Smooth muscle cell (in vitro differentiated cells): ENCODE measurements at regions not wholly inside any gene's neighbourhood (a gene's known extent, or its start where the extent isn't known, plus 50 kb on each side); places are given as distances from the start of the nearest gene placed in this dataset.

Experiments
- DNase-seq: peaks from one replicate; lab custom pipeline; 2025; ENCODE audit not compliant: unreplicated experiment; lab: John Stamatoyannopoulos, UW
- H2AFZ ChIP-seq: fragments of 200-600 bp; sonication (generic); 2 replicates; pipeline ENCODE4 v1.6.0; 2016; ENCODE audit warnings: antibody characterized with exemption, low read depth, mild to moderate bottlenecking
- H3F3A ChIP-seq: fragments of 200-600 bp; sonication (generic); 2 replicates; pipeline ENCODE4 v1.6.0; 2017; ENCODE audit warnings: antibody characterized with exemption, low read depth
- H3K27ac ChIP-seq: fragments of 200-600 bp; sonication (generic); 2 replicates; pipeline ENCODE4 v1.5.1; 2016; ENCODE audit warnings: low read depth, mild to moderate bottlenecking
- H3K27me3 ChIP-seq: fragments of 200-600 bp; sonication (generic); 2 replicates; pipeline ENCODE4 v1.6.1; 2016; ENCODE audit warnings: low read depth, mild to moderate bottlenecking
- H3K36me3 ChIP-seq: fragments of 200-600 bp; sonication (generic); 2 replicates; pipeline ENCODE4 v1.5.1; 2016; ENCODE audit warnings: low read depth
- H3K4me1 ChIP-seq: fragments of 200-600 bp; sonication (generic); 2 replicates; pipeline ENCODE4 v1.5.1; 2016; ENCODE audit warnings: low read depth
- H3K4me2 ChIP-seq: fragments of 200-600 bp; sonication (generic); 2 replicates; pipeline ENCODE4 v1.6.0; 2016; ENCODE audit warnings: mild to moderate bottlenecking
- H3K4me3 ChIP-seq: fragments of 200-600 bp; sonication (generic); 2 replicates; pipeline ENCODE4 v1.5.1; 2016; ENCODE audit warnings: mild to moderate bottlenecking
- H3K79me2 ChIP-seq: fragments of 200-600 bp; sonication (generic); 2 replicates; pipeline ENCODE4 v1.6.0; 2016; ENCODE audit warnings: low read depth, mild to moderate bottlenecking
- H3K9ac ChIP-seq: fragments of 200-600 bp; sonication (generic); 2 replicates; pipeline ENCODE4 v1.6.0; 2016; ENCODE audit warnings: low read depth
- H3K9me3 ChIP-seq: fragments of 200-600 bp; sonication (generic); replicated peaks from 2 replicates; pipeline ENCODE4 v1.5.1; 2016; ENCODE audit warnings: low read depth
- H4K20me1 ChIP-seq: fragments of 200-600 bp; sonication (generic); 2 replicates; pipeline ENCODE4 v1.6.0; 2016; ENCODE audit warnings: low read depth
- WGBS: methylation state at CpG from one replicate; pipeline ENCODE4 v1.1.7; 2016; ENCODE audit warnings: low lambda C conversion rate; 5-methylcytosine and 5-hydroxymethylcytosine counted together
- TF ChIP-seq, protein P1 (sequence below): fragments of 200-600 bp; sonication (generic); IDR thresholded peaks from 2 replicates; pipeline ENCODE4 v1.5.1; 2017; ENCODE audit warnings: borderline replicate concordance, mild to moderate bottlenecking, antibody characterized with exemption; ENCODE audit not compliant: insufficient read depth, poor library complexity, severe bottlenecking

DNA sequence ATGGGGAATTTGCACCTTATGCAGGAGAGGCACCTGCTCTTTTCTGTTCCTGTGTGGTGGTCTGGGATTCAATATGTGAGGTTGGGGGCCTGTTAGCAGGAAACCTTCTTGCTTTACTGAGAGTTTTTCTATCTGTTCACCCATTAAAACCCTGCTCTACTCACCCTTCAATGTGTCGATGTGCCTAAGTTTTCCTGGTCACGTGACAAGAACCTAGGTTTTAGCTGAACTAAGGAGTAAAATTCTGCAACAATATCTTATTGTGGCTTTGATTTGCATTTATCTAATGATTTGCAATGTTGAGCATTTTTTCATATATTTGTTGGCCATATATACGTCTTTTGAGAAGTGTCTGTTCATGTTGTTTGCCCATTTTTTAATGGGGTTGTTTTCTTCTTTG lies 979.9 kb downstream of the HACE1 start:
- DNase-seq, result no peak
- H3K9ac ChIP-seq, result no peak overlapping the region
- no peaks in the 10 kb centered on the region for H3K9me3 ChIP-seq
- H3K27me3 ChIP-seq, result no peaks in the 10 kb centered on the region
- no peaks in the 10 kb centered on the region for H3F3A ChIP-seq
- WGBS, result 94% methylated on average over 3 of the region's 3 CpGs
- H4K20me1 ChIP-seq, result no peaks in the 10 kb centered on the region
- H2AFZ ChIP-seq, result no peak overlapping the region
- H3K36me3 ChIP-seq, result no peaks in the 10 kb centered on the region
- TF ChIP-seq, protein P1, sequence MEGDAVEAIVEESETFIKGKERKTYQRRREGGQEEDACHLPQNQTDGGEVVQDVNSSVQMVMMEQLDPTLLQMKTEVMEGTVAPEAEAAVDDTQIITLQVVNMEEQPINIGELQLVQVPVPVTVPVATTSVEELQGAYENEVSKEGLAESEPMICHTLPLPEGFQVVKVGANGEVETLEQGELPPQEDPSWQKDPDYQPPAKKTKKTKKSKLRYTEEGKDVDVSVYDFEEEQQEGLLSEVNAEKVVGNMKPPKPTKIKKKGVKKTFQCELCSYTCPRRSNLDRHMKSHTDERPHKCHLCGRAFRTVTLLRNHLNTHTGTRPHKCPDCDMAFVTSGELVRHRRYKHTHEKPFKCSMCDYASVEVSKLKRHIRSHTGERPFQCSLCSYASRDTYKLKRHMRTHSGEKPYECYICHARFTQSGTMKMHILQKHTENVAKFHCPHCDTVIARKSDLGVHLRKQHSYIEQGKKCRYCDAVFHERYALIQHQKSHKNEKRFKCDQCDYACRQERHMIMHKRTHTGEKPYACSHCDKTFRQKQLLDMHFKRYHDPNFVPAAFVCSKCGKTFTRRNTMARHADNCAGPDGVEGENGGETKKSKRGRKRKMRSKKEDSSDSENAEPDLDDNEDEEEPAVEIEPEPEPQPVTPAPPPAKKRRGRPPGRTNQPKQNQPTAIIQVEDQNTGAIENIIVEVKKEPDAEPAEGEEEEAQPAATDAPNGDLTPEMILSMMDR, result no peak
- H3K4me1 ChIP-seq, result no peaks in the 10 kb centered on the region
- H3K27ac ChIP-seq, result no peak overlapping the region
- no peak overlapping the region for H3K4me2 ChIP-seq
- H3K4me3 ChIP-seq, result no peak overlapping the region
- H3K79me2 ChIP-seq, result no peaks in the 10 kb centered on the region

DNA sequence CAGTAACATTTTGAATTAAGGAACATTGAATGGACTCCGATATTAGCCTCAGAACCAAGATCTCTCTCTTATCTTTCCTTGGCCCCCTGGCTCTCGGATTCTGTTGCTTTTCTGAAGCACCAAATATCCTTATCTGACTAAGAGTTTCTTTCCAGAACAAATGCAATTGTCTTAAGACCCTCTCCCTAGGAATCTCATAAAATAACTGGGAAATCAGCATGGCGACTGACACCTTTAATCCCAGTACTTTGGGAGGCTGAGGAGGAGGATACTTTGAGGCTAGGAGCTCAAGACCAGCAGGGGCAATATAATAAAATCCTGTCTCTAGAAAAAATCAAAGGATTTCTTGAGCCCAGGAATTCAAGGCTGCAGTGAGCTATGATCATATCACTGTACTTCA lies 984.5 kb downstream of the HACE1 start:
- no peak overlapping the region for H3K4me3 ChIP-seq
- DNase-seq, result no peak
- no peak overlapping the region for H3K4me2 ChIP-seq
- H3K4me1 ChIP-seq, result peaks cover 13% of the 10 kb centered on the region
- no peaks in the 10 kb centered on the region for H3K27me3 ChIP-seq
- no peak overlapping the region for H3K9ac ChIP-seq
- H3F3A ChIP-seq, result no peaks in the 10 kb centered on the region
- H3K9me3 ChIP-seq, result no peaks in the 10 kb centered on the region
- no peak overlapping the region for H3K27ac ChIP-seq
- H3K79me2 ChIP-seq, result no peaks in the 10 kb centered on the region
- H4K20me1 ChIP-seq, result no peaks in the 10 kb centered on the region
- TF ChIP-seq, protein P1, result no peak
- 54% methylated on average over 3 of the region's 3 CpGs for WGBS
- H2AFZ ChIP-seq, result no peak overlapping the region
- no peaks in the 10 kb centered on the region for H3K36me3 ChIP-seq

DNA sequence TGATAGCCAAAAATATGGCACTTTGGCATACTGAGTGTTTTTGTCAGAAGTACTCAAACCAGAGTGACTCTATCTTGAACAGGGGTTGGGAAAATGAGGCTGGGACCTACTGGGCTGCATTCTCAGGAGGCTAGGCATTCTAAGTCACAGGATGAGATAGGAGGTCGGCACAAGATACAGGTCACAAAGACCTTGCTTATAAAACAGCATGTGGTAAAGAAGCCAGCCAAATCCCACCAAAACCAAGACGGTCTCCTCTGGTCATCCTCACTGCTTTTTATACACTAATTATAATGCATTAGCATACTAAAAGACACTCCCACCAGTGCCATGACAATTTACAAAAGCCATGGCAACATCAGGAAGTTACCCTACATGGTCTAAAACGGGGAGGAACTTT lies 985.1 kb downstream of the HACE1 start:
- Histone ChIP-seq H3K4me3 (no peak overlapping the region), H3K79me2 (no peaks in the 10 kb centered on the region), H2AFZ (no peak overlapping the region), H4K20me1 (no peaks in the 10 kb centered on the region), H3K4me2 (no peak overlapping the region), H3K27me3 (no peaks in the 10 kb centered on the region), H3K4me1 (peaks cover 13% of the 10 kb centered on the region), H3K9ac (no peak overlapping the region), H3F3A (no peaks in the 10 kb centered on the region), H3K9me3 (no peaks in the 10 kb centered on the region), H3K36me3 (no peaks in the 10 kb centered on the region), H3K27ac (no peak overlapping the region)
- TF ChIP-seq, protein P1, result no peak
- 51% methylated on average over 3 of the region's 3 CpGs for WGBS
- no peak for DNase-seq

DNA sequence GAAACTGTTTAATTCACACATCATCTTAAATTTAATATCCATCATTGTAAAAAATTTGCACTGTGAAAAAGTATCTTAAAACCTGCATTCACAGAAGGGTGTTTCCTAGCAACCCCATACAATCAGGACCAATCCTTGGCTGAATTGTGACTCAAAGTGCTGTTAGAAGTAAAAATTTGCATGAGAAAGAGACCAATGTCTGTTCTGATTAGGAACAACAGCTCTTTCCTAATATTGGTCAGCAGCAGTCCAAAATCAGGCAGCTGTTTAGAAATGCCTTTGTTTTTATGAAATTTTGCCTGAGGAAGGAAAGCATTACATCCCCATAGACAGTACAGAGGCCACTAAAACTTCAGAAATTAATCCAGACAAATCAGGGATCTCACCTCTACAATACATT lies 987.0 kb downstream of the HACE1 start:
- Histone ChIP-seq H3K9ac (no peak overlapping the region), H2AFZ (no peak overlapping the region), H3F3A (no peaks in the 10 kb centered on the region), H3K9me3 (no peaks in the 10 kb centered on the region), H3K4me3 (no peak overlapping the region), H4K20me1 (no peaks in the 10 kb centered on the region), H3K27ac (no peak overlapping the region), H3K36me3 (no peaks in the 10 kb centered on the region), H3K4me1 (peaks cover 13% of the 10 kb centered on the region), H3K27me3 (no peaks in the 10 kb centered on the region), H3K4me2 (no peak overlapping the region), H3K79me2 (no peaks in the 10 kb centered on the region)
- TF ChIP-seq, protein P1, result no peak
- no peak for DNase-seq
